GM19468 (cell line): ENCODE measurements at regions not wholly inside any gene's neighbourhood (a gene's known extent, or its start where the extent isn't known, plus 50 kb on each side); places are given as distances from the start of the nearest gene placed in this dataset.

Experiments used
- ATAC-seq: cut with Tn5 transposase; IDR thresholded peaks from one replicate; pipeline ENCODE4 v1.9.1; 2021; ENCODE audit warnings: mild to moderate bottlenecking, moderate library complexity, moderate number of reproducible peaks; ENCODE audit not compliant: unreplicated experiment; ENCODE audit errors: extremely low read depth

GRCh38 chr4:111510535-111510934, 634.7 kb upstream of the FAM241A start:
- no peak for ATAC-seq

GRCh38 chr4:111512081-111512783, 633.0 kb upstream of the FAM241A start:
- no peak for ATAC-seq

- ATAC-seq: no peak
Measured at GRCh38 chr4:111519683-111520082, 625.6 kb upstream of the FAM241A start.

GRCh38 chr4:111530446-111530845, 614.8 kb upstream of the FAM241A start:
- no peak for ATAC-seq

GRCh38 chr4:111535792-111536191, 609.5 kb upstream of the FAM241A start:
- no peak for ATAC-seq

GRCh38 chr4:111537165-111537564, 608.1 kb upstream of the FAM241A start:
- no peak for ATAC-seq

- ATAC-seq: no peak
Measured at GRCh38 chr4:111537871-111538270, 607.4 kb upstream of the FAM241A start.

GRCh38 chr4:111540671-111541070, 604.6 kb upstream of the FAM241A start:
- ATAC-seq: no peak

GRCh38 chr4:111542056-111542455, 603.2 kb upstream of the FAM241A start:
- no peak for ATAC-seq

GRCh38 chr4:111546881-111547280, 598.4 kb upstream of the FAM241A start:
- no peak for ATAC-seq

- no peak for ATAC-seq
Measured at GRCh38 chr4:111556141-111556781, 589.0 kb upstream of the FAM241A start.

- ATAC-seq: no peak
Measured at GRCh38 chr4:111556851-111557250, 588.4 kb upstream of the FAM241A start.

GRCh38 chr4:111562826-111563225, 582.4 kb upstream of the FAM241A start:
- ATAC-seq: no peak

GRCh38 chr4:111572470-111572869, 572.8 kb upstream of the FAM241A start:
- no peak for ATAC-seq

- no peak for ATAC-seq
Measured at GRCh38 chr4:111573386-111573785, 571.9 kb upstream of the FAM241A start.

GRCh38 chr4:111579767-111580166, 565.5 kb upstream of the FAM241A start:
- no peak for ATAC-seq

- ATAC-seq: no peak
Measured at GRCh38 chr4:111595456-111595855, 549.8 kb upstream of the FAM241A start.

- no peak for ATAC-seq
Measured at GRCh38 chr4:111596491-111596890, 548.8 kb upstream of the FAM241A start.

- no peak for ATAC-seq
Measured at GRCh38 chr4:111601671-111602070, 543.6 kb upstream of the FAM241A start.

GRCh38 chr4:111602848-111603247, 542.4 kb upstream of the FAM241A start:
- no peak for ATAC-seq

- no peak for ATAC-seq
Measured at GRCh38 chr4:111605111-111605510, 540.1 kb upstream of the FAM241A start.

GRCh38 chr4:111610681-111611080, 534.6 kb upstream of the FAM241A start:
- no peak for ATAC-seq
